Fibroblast of lung (primary cell): ENCODE measurements at regions not wholly inside any gene's neighbourhood (a gene's known extent, or its start where the extent isn't known, plus 50 kb on each side); places are given as distances from the start of the nearest gene placed in this dataset.

Experiments used
- CTCF ChIP-seq, 2 donors: IDR thresholded peaks in 1 of 2; conservative IDR thresholded peaks in 1 of 2; 1 replicate in 1 of 2; 2 replicates in 1 of 2; pipeline ENCODE4 v1.5.1; 2011 to 2012; ENCODE audit warnings: low read length in 2 of 2, control low read depth in 1 of 2, inconsistent platforms in 1 of 2, low read depth in 1 of 2, mild to moderate bottlenecking in 1 of 2
- EZH2 ChIP-seq: IDR thresholded peaks from 2 replicates; pipeline ENCODE4 v1.5.1; 2012; ENCODE audit warnings: low read length, control low read depth, mild to moderate bottlenecking; ENCODE audit errors: missing control alignments

DNA sequence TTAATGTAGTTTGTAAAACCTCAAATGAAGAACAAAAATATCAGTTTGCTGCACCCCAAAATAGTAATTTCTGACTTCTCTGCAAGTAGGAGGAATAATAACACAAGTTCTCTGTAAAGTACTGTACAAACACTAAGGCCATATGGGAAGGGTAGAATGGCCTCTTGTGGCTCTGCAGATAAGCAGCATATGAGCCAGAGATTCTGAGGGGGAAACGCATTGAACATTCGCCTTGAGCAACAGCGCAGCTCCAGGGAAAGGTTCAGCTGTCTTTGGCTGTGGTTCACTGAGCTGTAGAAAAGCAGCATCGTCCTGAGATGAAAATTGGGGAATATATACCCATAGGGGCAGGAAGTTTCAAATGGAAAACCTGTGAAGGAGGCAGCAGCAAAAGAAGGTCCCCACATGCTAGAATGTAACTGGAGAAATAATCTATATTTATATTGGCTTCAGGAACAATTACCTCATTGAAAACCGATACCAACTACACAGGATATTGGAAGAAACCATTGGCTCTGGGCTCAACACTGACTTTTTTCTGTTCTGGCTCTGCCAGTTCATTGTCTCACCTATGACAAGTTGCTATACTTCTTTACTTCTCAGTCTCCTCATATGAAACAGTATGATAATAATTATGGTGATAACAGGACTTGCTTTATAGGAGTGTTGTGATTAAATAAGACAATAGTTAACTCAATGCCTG, 357.6 kb upstream of the CPEB2 start:
- no peak for TF ChIP-seq EZH2
- no peak for TF ChIP-seq CTCF (conservative IDR thresholded peaks at IDR 0.05 in 1 of 2, IDR thresholded peaks at IDR 0.05 in 1 of 2; ENCODE audit: low read depth in 1 of 2, low read length in 2 of 2)
